RKO (cell line): ENCODE measurements at regions not wholly inside any gene's neighbourhood (a gene's known extent, or its start where the extent isn't known, plus 50 kb on each side); places are given as distances from the start of the nearest gene placed in this dataset.
"Not testable (repeated sequence)": the region's sequence is repeated elsewhere in the genome, so short reads cannot be mapped to it uniquely, and the experiment has no call there.

Experiments used
- DNase-seq: peaks from one replicate; pipeline ENCODE4 v3.0.0-alpha.2; 2016; ENCODE audit warnings: low spot score

GRCh38 chr1:72516826-72517225 is 234.5 kb upstream of the NEGR1 start:
- no peak for DNase-seq

GRCh38 chr1:72516264-72516663 is 233.9 kb upstream of the NEGR1 start:
- DNase-seq = no peak

GRCh38 chr1:72498371-72498770 is 216.0 kb upstream of the NEGR1 start:
- DNase-seq = no peak

- no peak for DNase-seq
These were observed 207.5 kb upstream of the NEGR1 start for GRCh38 chr1:72489801-72490200.

- DNase-seq = no peak
These were observed 203.5 kb upstream of the NEGR1 start for GRCh38 chr1:72485801-72486200.

GRCh38 chr1:72483846-72484357 is 201.6 kb upstream of the NEGR1 start:
- no peak for DNase-seq

- DNase-seq = no peak
These were observed 200.5 kb upstream of the NEGR1 start for GRCh38 chr1:72482736-72483413.

GRCh38 chr1:72481420-72481970 is 199.2 kb upstream of the NEGR1 start:
- no peak for DNase-seq

GRCh38 chr1:72466376-72466775 is 184.0 kb upstream of the NEGR1 start:
- no peak for DNase-seq

GRCh38 chr1:72462186-72462905 is 180.0 kb upstream of the NEGR1 start:
- no peak for DNase-seq

GRCh38 chr1:72442262-72442661 is 159.9 kb upstream of the NEGR1 start:
- DNase-seq = no peak

- no peak for DNase-seq
These were observed 156.7 kb upstream of the NEGR1 start for GRCh38 chr1:72439036-72439435.

- no peak for DNase-seq
These were observed 155.9 kb upstream of the NEGR1 start for GRCh38 chr1:72438270-72438669.

GRCh38 chr1:72435025-72435424 is 152.7 kb upstream of the NEGR1 start:
- DNase-seq = no peak

GRCh38 chr1:72434070-72434469 is 151.7 kb upstream of the NEGR1 start:
- DNase-seq = no peak

- DNase-seq = no peak
These were observed 151.3 kb upstream of the NEGR1 start for GRCh38 chr1:72433591-72433990.

GRCh38 chr1:72432645-72433267 is 150.4 kb upstream of the NEGR1 start:
- DNase-seq = no peak

- DNase-seq = no peak
These were observed 149.5 kb upstream of the NEGR1 start for GRCh38 chr1:72431810-72432209.

GRCh38 chr1:72428276-72428675 is 145.9 kb upstream of the NEGR1 start:
- DNase-seq = not testable (repeated sequence)

GRCh38 chr1:72419229-72419628 is 136.9 kb upstream of the NEGR1 start:
- no peak for DNase-seq

- DNase-seq = peak; percentile 64
These were observed 129.9 kb upstream of the NEGR1 start for GRCh38 chr1:72412286-72412685.

- no peak for DNase-seq
These were observed 117.5 kb upstream of the NEGR1 start for GRCh38 chr1:72399807-72400206.

GRCh38 chr1:72397786-72398185 is 115.4 kb upstream of the NEGR1 start:
- no peak for DNase-seq
